ENCODE measurements at regions not wholly inside any gene's neighbourhood (a gene's known extent, or its start where the extent isn't known, plus 50 kb on each side); places are given as distances from the start of the nearest gene placed in this dataset.

GRCh38 chr5:104119529-104119928 is 556.9 kb upstream of the NUDT12 start:
- in situ Hi-C loops (cut with HindIII; ENCODE audit: low pct_ligation_motif_present, low sequenced_read_pairs) = no loop called here
- DNase-seq = no peak
- H3K36me3 ChIP-seq (replicated peaks) = no peaks in the 10 kb centered on the region
- H3K27ac ChIP-seq = no peak overlapping the region
- TF ChIP-seq CTCF (IDR thresholded peaks at IDR 0.05; ENCODE audit: low read depth, low read length, missing control alignments) = no peak
- no peaks in the 10 kb centered on the region for H3K27me3 ChIP-seq (replicated peaks)
- no peak overlapping the region for H3K4me3 ChIP-seq (ENCODE audit: low read depth, low read length)

GRCh38 chr5:104111632-104112031 is 549.0 kb upstream of the NUDT12 start:
- DNase-seq = no peak
- Histone ChIP-seq H3K36me3 (replicated peaks) (no peaks in the 10 kb centered on the region), H3K4me3 (ENCODE audit: low read depth, low read length) (no peak overlapping the region), H3K27me3 (replicated peaks) (no peaks in the 10 kb centered on the region), H3K27ac (no peak overlapping the region)
- in situ Hi-C loops (cut with HindIII; ENCODE audit: low pct_ligation_motif_present, low sequenced_read_pairs) = no loop called here
- TF ChIP-seq CTCF (IDR thresholded peaks at IDR 0.05; ENCODE audit: low read depth, low read length, missing control alignments) = no peak

GRCh38 chr5:104096451-104096850 is 533.9 kb upstream of the NUDT12 start:
- no peak for DNase-seq
- TF ChIP-seq CTCF (IDR thresholded peaks at IDR 0.05; ENCODE audit: low read depth, low read length, missing control alignments) = no peak
- no peaks in the 10 kb centered on the region for H3K27me3 ChIP-seq (replicated peaks)
- H3K4me3 ChIP-seq (ENCODE audit: low read depth, low read length) = no peak overlapping the region
- in situ Hi-C loops (cut with HindIII; ENCODE audit: low pct_ligation_motif_present, low sequenced_read_pairs) = no loop called here
- H3K27ac ChIP-seq = no peak overlapping the region
- no peaks in the 10 kb centered on the region for H3K36me3 ChIP-seq (replicated peaks)

- Histone ChIP-seq H3K27ac (no peak overlapping the region), H3K36me3 (replicated peaks) (no peaks in the 10 kb centered on the region), H3K4me3 (ENCODE audit: low read depth, low read length) (no peak overlapping the region), H3K27me3 (replicated peaks) (no peaks in the 10 kb centered on the region)
- in situ Hi-C loops (cut with HindIII; ENCODE audit: low pct_ligation_motif_present, low sequenced_read_pairs) = no loop called here
- no peak for TF ChIP-seq CTCF (IDR thresholded peaks at IDR 0.05; ENCODE audit: low read depth, low read length, missing control alignments)
- no peak for DNase-seq
Observed at GRCh38 chr5:104095527-104095926, 532.9 kb upstream of the NUDT12 start.

GRCh38 chr5:104088876-104089778 is 526.5 kb upstream of the NUDT12 start:
- Histone ChIP-seq H3K27me3 (replicated peaks) (no peaks in the 10 kb centered on the region), H3K4me3 (ENCODE audit: low read depth, low read length) (no peak overlapping the region), H3K27ac (no peak overlapping the region), H3K36me3 (replicated peaks) (no peaks in the 10 kb centered on the region)
- in situ Hi-C loops (cut with HindIII; ENCODE audit: low pct_ligation_motif_present, low sequenced_read_pairs) = no loop called here
- no peak for TF ChIP-seq CTCF (IDR thresholded peaks at IDR 0.05; ENCODE audit: low read depth, low read length, missing control alignments)
- no peak for DNase-seq

GRCh38 chr5:104084896-104085295 is 522.3 kb upstream of the NUDT12 start:
- no peak for TF ChIP-seq CTCF (IDR thresholded peaks at IDR 0.05; ENCODE audit: low read depth, low read length, missing control alignments)
- DNase-seq = no peak
- in situ Hi-C loops (cut with HindIII; ENCODE audit: low pct_ligation_motif_present, low sequenced_read_pairs) = no loop called here
- Histone ChIP-seq H3K36me3 (replicated peaks) (no peaks in the 10 kb centered on the region), H3K4me3 (ENCODE audit: low read depth, low read length) (no peak overlapping the region), H3K27ac (no peak overlapping the region), H3K27me3 (replicated peaks) (no peaks in the 10 kb centered on the region)
